ENCODE measurements at regions not wholly inside any gene's neighbourhood (a gene's known extent, or its start where the extent isn't known, plus 50 kb on each side); places are given as distances from the start of the nearest gene placed in this dataset.

- intact Hi-C loops (cut with DNase I) = no loop called here
Observed at GRCh38 chr2:142315346-142315745, 184.5 kb upstream of the LRP1B start.

DNA sequence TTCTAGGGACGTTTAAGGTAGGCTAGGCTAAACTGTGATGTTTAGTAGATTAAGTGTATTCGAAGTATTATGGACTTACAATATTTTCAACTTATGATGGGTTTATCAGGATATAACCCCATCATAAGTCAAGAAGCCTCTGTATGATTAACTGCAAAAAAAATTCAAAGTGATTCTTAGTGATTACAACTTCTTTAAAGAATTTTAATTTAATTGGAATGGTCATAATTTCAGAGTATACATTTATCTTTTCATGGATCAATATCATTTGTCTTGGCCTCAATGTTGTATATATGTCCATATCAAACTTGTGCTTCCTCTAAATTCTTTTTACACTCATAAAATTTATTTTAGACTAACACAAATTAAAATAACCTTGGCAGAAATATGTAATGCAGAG, 183.3 kb upstream of the LRP1B start:
- Histone ChIP-seq H3K36me3 (replicated peaks in 1 of 2) (no peaks in the 10 kb centered on the region), H3K4me3 (no peak overlapping the region), H3K27ac (no peak overlapping the region), H3K4me1 (replicated peaks in 1 of 2) (no peaks in the 10 kb centered on the region), H3K27me3 (no peaks in the 10 kb centered on the region), H3K9me3 (replicated peaks in 1 of 3) (no peaks in the 10 kb centered on the region)
- intact Hi-C loops (cut with DNase I) = no loop called here
- TF ChIP-seq POLR2A (IDR thresholded peaks at IDR 0.05) = no peak
- TF ChIP-seq CTCF (IDR thresholded peaks at IDR 0.05) = no peak
- DNase-seq = no peak
- WGBS, 4 donors = 62 to 69% (median 64%) methylated on average over 2 of the region's 2 CpGs

More at GRCh38 chr2:142315346-142315745, 184.5 kb upstream of the LRP1B start:
- H3K27ac ChIP-seq = no peak overlapping the region
- TF ChIP-seq POLR2A (IDR thresholded peaks at IDR 0.05) (no peak), CTCF (IDR thresholded peaks at IDR 0.05) (no peak)
- no peaks in the 10 kb centered on the region for H3K36me3 ChIP-seq (replicated peaks in 1 of 2)
- H3K4me3 ChIP-seq = no peak overlapping the region
- DNase-seq = no peak
- H3K27me3 ChIP-seq = no peaks in the 10 kb centered on the region
- no peaks in the 10 kb centered on the region for H3K4me1 ChIP-seq (replicated peaks in 1 of 2)
- H3K9me3 ChIP-seq (replicated peaks in 1 of 3) = no peaks in the 10 kb centered on the region

DNA sequence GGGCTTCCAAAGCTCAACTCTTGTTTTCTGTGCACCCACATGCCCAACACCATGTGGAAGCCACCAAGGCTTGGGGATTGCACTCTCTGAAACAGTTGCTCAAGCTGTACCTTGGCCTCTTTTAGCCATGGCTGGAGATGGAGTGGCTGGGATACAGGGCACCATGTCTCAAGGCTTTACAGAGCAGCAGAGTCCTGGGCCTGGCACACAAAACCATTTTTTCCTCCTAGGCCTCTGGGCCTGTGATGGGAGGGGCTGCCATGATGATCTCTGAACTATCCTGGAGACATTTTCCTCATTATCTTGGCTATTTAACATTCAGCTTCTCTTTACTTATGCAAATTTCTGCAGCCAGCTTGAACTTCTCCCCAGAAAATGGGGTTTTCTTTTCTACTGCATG, 179.7 kb upstream of the LRP1B start:
- TF ChIP-seq CTCF (IDR thresholded peaks at IDR 0.05) (no peak), POLR2A (IDR thresholded peaks at IDR 0.05) (no peak)
- no peaks in the 10 kb centered on the region for H3K9me3 ChIP-seq (replicated peaks in 1 of 3)
- no peaks in the 10 kb centered on the region for H3K36me3 ChIP-seq (replicated peaks in 1 of 2)
- no peaks in the 10 kb centered on the region for H3K27me3 ChIP-seq
- DNase-seq = no peak
- no peak overlapping the region for H3K4me3 ChIP-seq
- H3K27ac ChIP-seq = no peak overlapping the region
- intact Hi-C loops (cut with DNase I) = no loop called here
- H3K4me1 ChIP-seq (replicated peaks in 1 of 2) = no peaks in the 10 kb centered on the region

- Histone ChIP-seq H3K4me1 (replicated peaks in 1 of 2) (no peaks in the 10 kb centered on the region), H3K27me3 (no peaks in the 10 kb centered on the region), H3K9me3 (replicated peaks in 1 of 3) (no peaks in the 10 kb centered on the region), H3K4me3 (no peak overlapping the region), H3K36me3 (replicated peaks in 1 of 2) (no peaks in the 10 kb centered on the region), H3K27ac (no peak overlapping the region)
- TF ChIP-seq CTCF (IDR thresholded peaks at IDR 0.05) (no peak), POLR2A (IDR thresholded peaks at IDR 0.05) (no peak)
- no peak for DNase-seq
- intact Hi-C loops (cut with DNase I) = no loop called here
Observed at GRCh38 chr2:142308744-142309143, 177.9 kb upstream of the LRP1B start.

All from adrenal gland (tissue), 9 donors.